ENCODE measurements at regions not wholly inside any gene's neighbourhood (a gene's known extent, or its start where the extent isn't known, plus 50 kb on each side); places are given as distances from the start of the nearest gene placed in this dataset.

DNA sequence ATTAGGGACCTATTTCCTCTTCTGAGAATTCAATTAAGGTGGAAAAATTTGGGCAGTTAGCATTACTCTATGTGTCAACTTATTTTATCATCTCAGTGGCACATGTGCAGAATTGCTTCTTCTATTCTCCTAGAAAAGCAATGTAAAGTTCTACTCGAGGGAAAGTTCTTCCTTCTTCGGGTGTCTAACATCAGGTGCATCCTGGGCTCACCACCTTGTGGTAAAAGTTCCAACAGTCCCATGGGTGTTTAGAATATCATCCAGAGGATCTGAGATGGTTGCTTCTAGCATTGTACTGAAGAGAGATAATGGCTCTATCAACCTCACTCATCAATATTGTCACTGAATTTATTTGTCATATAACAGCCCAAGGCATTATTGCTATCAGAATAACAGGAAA is 969.7 kb downstream of the PDHA2 start:
- H3K4me3 ChIP-seq (ENCODE audit: low read depth, low read length), result no peak overlapping the region
- TF ChIP-seq, protein P1, sequence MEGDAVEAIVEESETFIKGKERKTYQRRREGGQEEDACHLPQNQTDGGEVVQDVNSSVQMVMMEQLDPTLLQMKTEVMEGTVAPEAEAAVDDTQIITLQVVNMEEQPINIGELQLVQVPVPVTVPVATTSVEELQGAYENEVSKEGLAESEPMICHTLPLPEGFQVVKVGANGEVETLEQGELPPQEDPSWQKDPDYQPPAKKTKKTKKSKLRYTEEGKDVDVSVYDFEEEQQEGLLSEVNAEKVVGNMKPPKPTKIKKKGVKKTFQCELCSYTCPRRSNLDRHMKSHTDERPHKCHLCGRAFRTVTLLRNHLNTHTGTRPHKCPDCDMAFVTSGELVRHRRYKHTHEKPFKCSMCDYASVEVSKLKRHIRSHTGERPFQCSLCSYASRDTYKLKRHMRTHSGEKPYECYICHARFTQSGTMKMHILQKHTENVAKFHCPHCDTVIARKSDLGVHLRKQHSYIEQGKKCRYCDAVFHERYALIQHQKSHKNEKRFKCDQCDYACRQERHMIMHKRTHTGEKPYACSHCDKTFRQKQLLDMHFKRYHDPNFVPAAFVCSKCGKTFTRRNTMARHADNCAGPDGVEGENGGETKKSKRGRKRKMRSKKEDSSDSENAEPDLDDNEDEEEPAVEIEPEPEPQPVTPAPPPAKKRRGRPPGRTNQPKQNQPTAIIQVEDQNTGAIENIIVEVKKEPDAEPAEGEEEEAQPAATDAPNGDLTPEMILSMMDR (conservative IDR thresholded peaks at IDR 0.05; ENCODE audit: low read depth, low read length), result no peak
- DNase-seq (ENCODE audit: low read depth), result no peak

DNA sequence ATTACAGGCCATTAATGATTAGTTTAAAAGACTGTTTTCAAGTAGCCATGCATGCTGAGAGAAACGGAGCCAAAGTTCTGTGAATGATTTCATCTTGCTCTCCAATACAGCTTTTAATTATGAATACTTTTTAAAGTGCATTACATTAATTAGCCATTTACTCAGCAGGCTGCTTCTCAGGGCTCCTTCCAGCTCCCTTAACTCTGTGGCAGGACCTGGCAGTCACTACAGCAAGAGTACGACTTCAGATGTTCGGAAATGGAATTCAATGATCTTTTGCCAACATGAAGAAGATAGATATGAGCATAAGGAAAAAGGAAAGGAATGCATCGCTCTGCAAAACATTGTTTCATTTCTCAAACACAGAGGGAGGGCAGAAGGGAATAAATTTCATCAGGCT is 987.2 kb downstream of the PDHA2 start:
- TF ChIP-seq, protein P1 (conservative IDR thresholded peaks at IDR 0.05; ENCODE audit: low read depth, low read length), result no peak
- H3K4me3 ChIP-seq (ENCODE audit: low read depth, low read length), result no peak overlapping the region
- no peak for DNase-seq (ENCODE audit: low read depth)

DNA sequence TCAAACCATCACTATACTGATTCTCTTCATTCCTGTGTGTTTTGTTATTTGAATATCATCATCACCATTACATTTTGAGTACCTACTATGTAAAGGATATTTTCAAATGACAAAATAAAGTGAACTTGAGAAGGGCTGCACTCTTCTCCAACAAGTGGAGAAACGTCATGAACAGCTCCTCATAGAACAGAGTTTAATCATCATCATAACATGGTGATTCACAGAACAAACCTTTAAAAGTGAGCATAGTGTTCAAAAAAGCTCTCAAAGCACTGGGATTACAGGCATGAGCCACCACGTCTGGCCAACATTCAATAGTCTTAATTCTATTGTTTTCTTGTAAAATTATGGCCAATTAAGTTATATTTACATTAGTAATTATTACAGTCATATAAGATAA is 993.9 kb downstream of the PDHA2 start:
- H3K4me3 ChIP-seq (ENCODE audit: low read depth, low read length), result no peak overlapping the region
- TF ChIP-seq, protein P1 (conservative IDR thresholded peaks at IDR 0.05; ENCODE audit: low read depth, low read length), result no peak
- no peak for DNase-seq (ENCODE audit: low read depth)

DNA sequence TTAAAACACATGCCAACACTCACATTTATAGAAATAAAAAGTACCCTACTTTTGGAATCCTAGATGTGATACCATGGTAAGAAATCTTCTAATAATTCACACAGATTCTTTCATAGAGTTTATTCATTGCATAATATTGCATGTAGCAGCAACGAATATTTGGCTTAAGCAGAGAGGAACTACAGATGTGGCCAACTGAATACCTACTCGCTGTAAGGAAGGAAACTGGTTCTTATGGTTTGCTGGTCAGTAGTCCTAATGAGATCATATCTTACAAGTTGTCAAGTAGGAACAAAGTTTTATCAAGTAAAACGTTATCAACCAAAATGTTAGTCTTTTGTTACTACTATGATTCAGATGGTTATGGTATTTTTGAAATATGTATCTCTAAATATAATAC is 996.1 kb downstream of the PDHA2 start:
- TF ChIP-seq, protein P1 (conservative IDR thresholded peaks at IDR 0.05; ENCODE audit: low read depth, low read length), result no peak
- no peak overlapping the region for H3K4me3 ChIP-seq (ENCODE audit: low read depth, low read length)
- DNase-seq (ENCODE audit: low read depth), result no peak

DNA sequence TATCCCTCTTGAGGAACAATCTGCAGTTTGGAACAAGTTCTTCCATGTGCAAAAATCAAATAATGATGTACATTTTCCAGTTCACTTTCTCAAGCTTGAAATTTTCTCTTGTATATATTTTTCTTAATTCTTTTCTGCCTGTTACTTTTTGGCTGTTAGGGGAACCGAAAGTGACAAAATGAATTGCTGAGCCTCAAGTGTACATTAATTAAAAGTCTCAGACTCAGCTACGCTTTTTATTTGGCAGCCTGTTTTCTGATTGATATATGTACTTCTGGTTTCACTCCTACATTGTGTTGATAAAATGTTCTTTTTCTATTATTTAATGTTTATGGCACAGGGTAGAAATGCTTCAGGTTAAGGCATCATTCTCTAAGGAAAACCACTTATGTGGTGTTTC is 999.5 kb downstream of the PDHA2 start:
- DNase-seq (ENCODE audit: low read depth), result no peak
- no peak overlapping the region for H3K4me3 ChIP-seq (ENCODE audit: low read depth, low read length)
- TF ChIP-seq, protein P1 (conservative IDR thresholded peaks at IDR 0.05; ENCODE audit: low read depth, low read length), result no peak

DNA sequence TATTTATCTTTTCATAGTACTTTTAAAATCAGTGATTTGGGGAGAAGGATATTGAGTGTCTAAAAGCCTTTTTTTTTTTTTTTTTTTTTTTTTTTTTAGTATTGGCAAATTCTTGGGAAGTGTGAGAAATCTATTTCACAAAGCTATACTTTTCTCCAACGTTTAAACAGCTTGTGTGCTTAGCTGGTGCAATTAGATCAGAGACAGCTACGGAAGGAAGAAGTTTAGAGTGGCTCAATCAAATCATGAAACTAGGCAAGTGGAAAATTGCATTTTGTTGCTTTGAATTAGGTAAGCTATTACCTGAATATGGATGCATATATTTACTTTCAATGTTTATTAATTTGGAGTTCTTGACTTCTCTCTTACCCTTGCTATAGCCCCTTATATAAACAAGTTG is 1001.9 kb downstream of the PDHA2 start:
- H3K4me3 ChIP-seq (ENCODE audit: low read depth, low read length), result no peak overlapping the region
- no peak for DNase-seq (ENCODE audit: low read depth)
- TF ChIP-seq, protein P1 (conservative IDR thresholded peaks at IDR 0.05; ENCODE audit: low read depth, low read length), result no peak

DNA sequence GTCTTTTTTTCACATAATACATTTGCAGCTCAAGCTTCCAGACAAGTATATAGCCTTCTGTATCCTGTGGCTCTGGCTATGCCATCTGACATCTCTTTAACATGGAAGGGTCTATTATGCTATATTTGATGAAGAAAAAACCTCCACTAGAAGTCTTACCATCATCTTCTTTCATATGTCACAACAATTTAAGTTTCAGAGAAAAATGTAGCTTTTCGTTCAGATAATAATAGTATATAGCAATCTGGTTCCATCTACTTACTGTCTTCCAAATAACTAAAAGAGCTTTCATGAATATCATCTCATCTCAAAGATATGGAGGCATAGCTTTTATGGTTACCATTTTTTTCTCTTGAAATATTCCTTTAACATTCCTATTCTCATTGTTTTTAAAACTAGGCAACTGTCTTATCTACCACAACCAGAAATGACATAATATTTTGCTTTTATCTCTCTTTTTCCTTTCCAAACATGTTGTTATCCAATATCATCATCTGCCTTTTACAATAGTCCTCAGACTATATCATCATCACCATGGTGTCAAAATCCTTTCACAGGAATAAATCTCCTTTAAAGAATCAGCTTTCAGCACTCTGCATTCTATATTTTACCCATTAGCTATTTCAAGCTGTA is 1005.1 kb downstream of the PDHA2 start:
- no peak for DNase-seq (ENCODE audit: low read depth)
- no peak overlapping the region for H3K4me3 ChIP-seq (ENCODE audit: low read depth, low read length)
- TF ChIP-seq, protein P1 (conservative IDR thresholded peaks at IDR 0.05; ENCODE audit: low read depth, low read length), result no peak
